Stimulated activated CD4-positive, alpha-beta T cell treated with anti-CD3 and anti-CD28 coated beads, Interleukin-4, amount 100 ng/mL, for 4 hours (primary cell): ENCODE measurements at regions not wholly inside any gene's neighbourhood (a gene's known extent, or its start where the extent isn't known, plus 50 kb on each side); places are given as distances from the start of the nearest gene placed in this dataset.

ENCODE experiments used
- DNase-seq, 2 experiments: peaks; one replicate each; pipeline ENCODE4 v3.0.0-alpha.2; 2020

DNA sequence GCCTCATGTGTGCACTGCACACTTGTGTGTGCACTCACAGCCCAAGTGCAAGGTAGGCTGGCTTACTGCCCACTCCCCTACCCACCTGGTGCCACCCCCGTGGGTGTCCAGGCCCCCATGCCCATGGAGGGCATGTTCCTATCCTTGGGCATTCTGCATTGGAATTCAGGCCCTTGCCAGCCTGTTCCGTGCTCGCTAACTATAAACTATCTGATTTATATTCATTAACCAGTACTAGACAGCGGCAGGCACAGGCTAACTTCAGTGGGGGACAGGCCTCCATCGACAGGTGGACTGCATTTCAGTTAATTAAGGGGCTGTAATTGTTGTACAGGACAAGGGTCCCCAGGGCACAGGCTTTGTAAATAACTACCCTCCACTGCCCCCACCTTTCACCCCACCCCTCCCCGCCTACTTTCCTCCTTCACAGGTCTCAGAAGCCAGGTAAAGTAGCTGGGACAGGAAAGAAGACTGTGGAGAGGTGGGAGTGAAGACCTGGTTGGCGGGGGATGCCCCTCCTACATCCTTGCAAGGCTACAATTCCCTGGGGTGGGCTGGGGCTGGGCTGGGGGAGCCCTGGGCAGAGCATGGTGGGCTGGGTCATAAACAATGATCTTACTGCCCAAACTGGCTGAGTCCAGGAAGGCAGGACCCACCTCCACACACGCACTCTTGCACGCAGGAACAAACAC is 119.0 kb upstream of the LHX1 start:
- no peak for DNase-seq

DNA sequence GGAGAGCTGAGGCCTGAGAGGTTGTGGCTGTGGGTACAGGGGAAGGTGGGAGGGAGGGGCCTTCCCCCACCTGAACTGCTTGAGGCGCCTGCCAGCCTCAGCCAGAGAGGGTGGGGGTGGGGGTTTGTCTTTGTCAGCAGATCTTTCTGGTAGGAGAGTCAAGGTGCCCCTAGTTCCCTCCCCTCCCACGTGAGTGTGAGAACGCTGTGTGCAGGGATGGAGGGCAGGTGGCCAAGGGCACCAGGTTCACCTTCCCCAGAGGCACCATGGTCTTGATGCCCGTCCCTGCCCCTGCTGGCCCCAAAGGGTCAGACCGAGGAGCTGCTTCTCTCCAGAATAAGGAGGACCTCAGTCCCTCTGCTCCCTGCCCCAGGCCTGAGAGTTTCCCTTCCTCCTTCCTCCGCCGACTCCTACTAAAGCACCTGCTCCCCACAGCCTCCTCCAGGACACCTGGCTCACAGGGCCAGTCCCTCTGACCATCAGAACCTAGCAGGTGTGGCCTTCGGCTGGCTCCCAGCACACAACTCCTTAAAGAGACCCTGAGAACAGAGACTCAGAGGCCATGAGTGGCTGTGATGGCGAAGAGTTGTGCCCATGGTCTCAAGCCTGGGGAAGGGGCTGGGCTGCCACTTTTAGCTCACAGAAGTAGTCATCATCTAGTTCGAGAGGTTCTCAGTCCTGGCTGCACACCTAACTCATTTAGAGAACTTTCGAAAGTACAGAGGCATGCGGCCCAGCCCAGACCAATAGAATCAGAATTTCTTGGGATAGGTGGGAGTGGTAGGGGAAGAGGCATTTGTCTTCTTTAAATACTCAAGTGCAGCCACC is 113.2 kb upstream of the LHX1 start:
- no peak for DNase-seq

DNA sequence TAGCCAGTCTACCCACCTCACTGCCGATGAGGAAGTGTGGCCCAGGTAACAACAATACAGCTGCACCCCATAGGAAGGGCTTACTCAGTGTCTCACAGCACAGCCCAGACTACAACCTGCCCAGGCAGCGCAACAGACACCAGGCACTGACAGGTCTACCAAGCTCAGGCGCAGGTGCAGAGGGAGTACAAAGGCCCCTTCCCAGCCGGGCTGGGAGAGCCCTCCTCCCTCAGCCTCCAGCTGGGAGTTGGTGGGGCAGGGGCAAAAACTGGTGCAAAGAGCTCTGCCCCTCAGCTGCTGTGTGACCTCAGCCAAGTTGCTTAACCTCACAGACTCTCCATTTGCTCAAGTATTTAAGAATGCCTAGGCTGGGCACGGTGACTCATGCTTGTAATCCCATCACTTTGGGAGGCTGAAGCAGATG is 112.6 kb upstream of the LHX1 start:
- DNase-seq, result no peak

DNA sequence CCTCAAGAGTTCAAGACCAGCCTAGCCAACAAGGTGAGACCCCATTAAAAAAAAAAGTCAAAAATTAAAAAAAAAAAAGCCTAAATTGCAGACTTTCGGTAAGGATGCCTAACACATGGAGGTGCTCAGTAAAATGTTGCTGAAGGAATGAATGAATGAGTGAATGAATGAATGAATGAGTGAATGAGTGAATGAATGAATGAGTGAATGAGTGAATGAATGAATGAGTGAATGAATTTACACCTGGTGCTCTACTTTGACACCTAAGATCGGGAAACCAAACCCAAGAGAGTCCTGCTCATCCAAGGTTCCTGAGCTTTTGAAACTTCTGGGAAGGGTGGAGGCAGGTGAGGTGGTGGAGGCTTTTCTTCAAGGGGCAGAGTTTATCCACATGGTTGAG is 112.2 kb upstream of the LHX1 start:
- no peak for DNase-seq

DNA sequence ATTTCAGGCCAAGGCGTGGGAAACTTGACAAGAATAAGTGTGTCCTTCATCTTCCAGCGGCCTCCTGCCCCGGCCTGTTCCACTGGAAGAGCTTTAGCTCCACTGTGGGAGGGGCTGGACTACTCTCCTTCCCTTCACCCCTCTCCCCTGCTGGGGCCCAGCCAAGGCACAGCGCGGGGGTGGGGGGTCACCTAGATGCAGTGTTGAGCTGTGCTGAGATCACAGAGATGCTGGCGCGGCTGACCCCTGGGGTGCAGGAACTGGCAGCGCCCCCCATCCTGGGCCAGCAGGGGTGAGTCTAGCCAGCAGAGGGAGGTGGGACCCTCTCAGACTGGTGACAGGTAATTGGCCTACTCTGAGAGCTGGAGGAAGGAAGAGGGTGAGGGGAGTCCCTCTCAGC is 111.8 kb upstream of the LHX1 start:
- no peak for DNase-seq

DNA sequence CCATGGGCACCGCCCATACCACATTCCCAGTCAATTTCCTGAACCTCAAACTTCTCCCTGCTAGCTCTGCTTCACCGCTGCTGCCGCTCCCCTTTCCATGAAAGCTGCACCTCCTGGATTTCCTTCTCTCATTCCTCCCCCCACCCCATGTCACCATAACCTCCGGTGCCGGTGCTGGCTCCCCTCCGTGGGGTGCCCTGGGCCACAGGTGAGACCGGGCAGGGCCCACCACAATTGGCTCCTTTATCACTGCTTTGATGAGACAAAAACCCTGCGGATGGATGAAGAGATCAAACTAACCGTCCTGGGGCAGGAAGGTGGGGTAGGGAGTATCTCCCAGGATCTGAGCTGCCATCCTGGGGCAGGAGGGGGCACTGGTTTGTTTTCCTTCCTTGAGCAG is 111.3 kb upstream of the LHX1 start:
- DNase-seq, result no peak

DNA sequence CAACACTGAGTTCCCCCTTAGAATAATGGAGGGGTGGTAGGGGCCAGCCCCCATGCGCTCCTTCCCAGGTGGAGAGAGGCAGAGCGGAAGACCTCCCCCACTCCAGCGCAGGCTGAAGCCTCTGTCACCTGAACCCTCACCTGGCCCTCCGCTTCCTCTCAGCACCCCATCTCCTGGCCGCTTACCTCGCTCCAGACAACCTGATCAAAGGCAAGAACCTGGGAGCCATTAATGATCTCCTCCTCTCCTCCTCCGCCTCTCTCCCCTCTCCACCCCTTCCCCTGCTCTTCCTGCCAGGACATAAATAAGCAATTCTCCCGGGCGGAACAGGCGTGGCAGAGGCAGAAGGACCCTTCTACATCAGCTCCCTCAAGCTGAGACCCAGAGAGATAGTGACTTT is 110.2 kb upstream of the LHX1 start:
- no peak for DNase-seq

DNA sequence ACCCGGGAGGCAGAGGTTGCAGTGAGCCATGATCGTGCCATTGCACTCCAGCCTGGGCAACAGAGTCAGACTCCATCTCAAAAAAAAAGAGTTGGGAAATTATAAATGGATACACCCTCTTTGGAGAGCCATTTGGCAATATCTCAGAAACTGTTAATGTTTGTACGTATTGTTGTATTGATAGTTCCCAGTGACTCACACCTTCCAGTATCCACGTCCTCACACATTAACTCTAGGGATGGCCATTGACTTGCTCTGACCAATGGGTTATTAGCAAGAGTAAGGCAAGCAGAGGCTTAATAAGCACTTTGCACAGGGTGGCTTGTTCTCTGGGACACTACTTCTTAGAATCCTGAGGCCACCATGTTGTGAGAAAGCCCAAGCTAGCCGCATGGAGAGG is 107.6 kb upstream of the LHX1 start:
- no peak for DNase-seq

DNA sequence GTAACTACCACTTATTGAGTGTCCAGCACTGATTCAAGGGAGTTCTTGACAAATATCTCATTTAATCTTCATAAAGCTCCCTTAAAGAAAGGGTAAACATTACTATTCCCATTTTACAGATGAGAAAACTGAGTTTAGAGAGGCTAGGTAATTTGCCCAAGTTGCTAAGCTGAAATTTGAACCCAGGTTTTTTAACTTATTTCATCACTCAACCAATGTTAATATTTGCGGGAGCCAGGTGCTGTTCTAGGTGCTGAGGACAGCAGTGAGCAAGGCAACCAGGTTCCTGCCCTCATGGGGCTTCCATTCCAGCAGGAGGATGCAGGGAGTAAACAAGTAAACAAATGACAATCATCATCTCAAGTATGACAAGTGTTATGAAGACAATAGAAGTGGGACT is 104.0 kb upstream of the LHX1 start:
- no peak for DNase-seq

DNA sequence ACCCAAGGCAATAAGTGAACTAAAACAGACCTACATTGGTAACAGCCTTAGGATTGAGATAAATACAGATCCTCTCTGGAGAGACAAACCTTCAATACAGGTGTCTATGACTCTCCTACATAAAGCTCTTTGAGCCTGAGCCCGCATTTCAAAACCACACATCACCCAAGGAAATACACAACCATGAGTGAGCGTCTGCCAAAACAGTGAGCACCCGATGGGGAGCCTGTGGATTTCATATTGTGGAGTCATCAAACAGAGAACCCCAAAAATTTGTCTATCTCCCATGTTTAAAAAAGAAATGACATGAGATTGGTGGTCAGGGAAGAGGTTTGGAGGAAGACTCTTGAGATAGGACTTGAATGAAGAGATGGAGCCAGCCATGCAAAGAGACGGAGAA is 102.2 kb upstream of the LHX1 start:
- DNase-seq, result no peak

DNA sequence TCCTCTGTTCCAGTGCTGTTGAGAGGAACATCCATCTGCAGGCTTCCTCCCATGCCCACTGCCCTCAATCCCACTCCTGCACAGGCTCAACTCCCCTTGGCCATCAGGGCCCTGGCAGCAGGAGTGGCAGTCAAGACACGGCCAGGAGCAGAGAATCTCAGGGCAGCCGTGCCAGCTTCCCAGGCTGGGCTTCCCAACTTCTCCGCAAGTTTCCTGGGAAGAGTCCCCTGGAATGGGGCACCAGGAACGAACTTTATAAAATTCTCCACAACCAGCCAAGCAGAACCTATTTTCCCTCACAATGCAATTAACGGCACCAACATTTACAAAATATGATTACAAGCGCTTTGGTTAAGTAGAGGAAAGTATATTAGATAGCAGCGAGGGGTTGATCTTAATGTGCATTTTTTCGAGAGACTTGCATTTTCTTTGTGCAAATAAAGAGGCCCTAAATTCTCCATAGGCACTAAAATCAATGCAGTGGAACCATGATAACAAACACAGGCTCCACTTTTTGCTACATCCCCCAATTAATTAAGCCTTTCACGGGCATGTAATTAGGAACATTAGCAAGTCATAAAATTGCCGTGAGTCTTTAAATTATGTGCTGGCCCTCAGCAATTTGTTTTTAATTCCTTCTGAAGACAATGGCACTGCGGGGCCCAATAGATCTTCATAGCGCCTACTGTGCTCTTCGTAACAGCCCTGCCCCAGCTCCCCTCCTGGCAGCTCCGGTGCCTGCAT is 99.9 kb upstream of the LHX1 start:
- no peak for DNase-seq

DNA sequence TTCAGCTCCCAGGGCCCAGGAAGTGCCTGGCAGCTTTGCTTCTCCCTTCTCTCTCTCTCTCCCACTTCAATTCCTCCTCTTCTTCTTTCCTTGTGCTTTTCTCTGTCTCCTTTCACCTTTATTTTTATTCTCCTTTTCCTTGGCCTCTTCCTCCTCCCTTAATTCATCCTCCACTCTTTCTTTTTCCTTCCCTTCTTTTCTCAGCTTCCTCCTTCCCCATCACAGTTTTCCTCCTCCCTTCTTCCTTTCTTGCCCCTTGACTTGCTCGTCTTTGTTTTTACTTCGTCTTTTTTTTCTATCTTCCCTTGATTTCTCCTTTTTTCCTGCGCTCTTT is 99.4 kb upstream of the LHX1 start:
- no peak for DNase-seq

DNA sequence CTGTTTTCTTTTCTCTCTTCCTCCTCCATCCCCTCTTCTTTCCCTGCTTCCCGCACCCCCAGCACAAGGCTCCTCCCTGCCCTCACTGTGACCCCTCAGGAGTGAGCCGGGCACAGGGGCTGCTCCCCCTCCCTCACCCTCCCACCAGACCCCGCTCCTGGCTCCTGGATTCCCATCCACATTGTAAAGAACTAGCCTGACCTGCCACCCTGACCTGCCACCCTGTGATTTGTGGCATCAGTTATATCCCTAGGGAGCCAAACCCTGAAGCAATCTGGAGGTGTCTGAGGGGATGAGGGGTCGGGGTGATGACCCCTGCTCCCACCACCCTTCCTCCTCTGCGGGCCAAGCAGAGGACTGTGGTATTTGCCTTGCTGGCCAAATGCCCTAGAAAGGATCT is 98.0 kb upstream of the LHX1 start:
- DNase-seq, result no peak

DNA sequence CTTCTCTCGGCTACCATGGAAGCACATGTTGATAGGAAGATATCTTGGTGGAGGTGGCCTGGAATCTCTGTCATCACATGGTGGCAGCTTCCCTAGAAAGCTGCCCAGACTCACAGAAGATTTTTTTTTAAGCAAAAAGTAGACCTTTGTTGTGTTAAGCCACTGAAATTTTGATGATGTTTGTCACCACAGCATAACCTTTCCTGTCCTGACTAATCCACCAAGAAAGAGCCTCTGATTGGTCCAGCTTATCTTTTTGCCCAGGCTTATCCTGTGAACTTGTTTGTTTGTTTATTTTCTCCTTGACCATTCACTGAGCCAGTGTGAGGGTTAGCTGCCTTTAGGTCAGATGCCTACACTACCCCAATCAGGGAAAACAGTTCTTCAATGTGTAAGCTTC is 96.5 kb upstream of the LHX1 start:
- no peak for DNase-seq

DNA sequence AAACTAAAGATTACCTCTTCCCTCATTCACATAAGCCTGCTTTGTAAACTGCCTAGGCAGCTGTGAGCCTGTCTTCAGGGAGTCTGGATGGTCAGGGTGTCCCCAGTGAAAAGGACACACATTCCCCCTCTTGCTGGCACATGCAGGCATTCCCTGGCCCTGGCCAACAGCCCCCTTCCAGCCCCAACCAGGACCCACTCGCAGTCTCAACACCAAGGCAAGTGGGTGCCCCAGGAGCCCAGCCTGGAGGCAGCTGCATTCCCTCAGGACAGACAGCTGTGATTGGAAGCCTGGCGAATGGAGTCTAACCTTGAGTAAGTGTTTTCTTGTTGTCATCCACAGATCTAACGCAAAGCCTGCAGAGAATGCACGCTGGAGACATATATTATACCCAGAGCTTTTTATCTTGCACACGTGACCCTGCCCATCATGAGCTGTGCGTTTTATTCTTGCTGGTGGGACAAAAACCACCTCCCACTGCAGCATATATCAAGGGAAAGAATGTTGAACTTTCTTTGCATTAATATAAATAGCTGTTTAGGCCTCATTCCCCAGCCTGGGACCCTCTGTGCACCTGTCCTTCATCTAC is 95.0 kb upstream of the LHX1 start:
- DNase-seq, result no peak

DNA sequence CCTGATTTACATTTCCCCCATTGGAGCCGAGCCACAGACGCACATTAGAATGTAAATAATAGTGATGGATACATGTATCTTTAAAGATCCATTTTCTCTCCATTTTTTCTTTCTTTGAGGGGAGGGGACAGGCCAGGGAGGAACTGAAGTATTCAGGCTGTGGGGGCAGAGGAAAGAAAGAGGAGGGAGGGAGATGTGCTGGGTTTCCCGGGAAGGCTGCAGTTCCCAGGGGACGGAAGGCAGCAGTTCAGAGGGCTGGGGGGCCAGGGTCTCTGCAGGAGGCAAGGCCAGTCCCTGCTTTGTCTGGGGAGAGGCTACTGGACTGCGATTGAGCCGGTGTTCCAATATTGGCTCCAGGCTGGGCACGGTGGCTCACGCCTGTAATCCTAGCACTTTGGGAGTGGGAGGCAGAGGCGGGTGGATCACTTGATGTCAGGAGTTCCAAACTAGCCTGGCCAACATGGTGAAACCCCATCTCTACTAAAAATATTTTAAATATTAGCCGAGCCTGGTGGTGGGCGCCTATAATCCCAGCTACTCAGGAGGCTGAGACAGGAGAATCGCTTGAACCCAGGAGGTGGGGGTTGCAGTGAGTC is 94.2 kb upstream of the LHX1 start:
- DNase-seq, result no peak

DNA sequence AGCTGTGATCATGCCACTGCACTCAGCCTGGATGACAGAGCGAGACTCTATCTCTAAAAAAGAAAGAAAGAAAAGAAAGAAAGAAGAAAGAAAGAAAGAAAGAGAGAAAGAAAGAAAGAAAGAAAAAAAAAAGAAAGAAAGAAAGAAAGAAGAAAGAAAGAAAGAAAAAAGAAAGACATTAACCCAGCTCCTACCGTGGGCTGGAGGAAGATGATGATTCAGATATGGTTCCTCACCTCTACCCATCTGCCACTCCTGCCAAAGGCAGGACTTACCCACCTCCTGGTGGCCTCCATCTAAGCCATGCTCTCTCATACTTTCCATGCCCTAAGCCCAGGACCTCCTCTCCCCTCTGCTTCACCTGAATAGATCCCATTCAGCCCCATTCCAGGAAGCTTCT is 93.3 kb upstream of the LHX1 start:
- DNase-seq, result no peak

DNA sequence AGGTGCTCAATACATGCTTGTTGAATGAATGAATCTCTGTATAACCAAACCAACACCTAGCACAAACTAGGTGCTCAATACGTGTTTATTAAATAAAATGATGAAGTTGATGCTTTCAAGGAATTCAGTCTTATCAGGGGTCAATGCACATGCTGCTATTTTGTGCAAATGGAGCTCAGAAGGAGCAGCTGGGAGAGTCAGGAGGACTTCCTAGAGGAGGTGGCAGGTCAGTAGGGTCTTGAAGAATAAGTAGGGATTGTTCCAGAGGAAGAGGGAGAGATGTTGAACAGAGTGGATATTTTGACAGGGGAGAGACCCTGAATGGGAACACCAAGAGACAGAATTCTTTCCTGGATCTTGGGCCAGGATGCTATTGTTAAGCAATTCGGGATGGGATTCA is 92.7 kb upstream of the LHX1 start:
- no peak for DNase-seq

DNA sequence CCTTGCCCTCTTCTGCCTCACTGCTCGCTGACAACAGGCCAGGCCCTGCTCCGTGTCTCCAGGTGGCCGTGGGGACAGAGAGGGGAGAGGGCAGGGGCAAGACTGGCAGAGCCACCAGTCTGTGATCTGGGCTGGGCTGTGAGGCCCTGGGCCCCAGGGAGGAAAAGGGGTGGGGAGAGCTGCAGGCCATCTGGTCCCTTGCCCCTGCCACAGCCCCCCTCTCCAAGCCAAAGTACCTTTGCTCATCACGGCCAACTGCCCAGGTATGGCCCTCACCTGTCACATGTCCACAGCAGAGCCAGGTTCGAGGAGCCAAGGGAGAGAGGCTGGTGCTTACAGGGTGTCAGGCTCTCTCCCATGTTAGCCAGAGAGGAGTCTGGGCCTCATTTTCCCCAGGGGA is 91.4 kb upstream of the LHX1 start:
- DNase-seq, result no peak

DNA sequence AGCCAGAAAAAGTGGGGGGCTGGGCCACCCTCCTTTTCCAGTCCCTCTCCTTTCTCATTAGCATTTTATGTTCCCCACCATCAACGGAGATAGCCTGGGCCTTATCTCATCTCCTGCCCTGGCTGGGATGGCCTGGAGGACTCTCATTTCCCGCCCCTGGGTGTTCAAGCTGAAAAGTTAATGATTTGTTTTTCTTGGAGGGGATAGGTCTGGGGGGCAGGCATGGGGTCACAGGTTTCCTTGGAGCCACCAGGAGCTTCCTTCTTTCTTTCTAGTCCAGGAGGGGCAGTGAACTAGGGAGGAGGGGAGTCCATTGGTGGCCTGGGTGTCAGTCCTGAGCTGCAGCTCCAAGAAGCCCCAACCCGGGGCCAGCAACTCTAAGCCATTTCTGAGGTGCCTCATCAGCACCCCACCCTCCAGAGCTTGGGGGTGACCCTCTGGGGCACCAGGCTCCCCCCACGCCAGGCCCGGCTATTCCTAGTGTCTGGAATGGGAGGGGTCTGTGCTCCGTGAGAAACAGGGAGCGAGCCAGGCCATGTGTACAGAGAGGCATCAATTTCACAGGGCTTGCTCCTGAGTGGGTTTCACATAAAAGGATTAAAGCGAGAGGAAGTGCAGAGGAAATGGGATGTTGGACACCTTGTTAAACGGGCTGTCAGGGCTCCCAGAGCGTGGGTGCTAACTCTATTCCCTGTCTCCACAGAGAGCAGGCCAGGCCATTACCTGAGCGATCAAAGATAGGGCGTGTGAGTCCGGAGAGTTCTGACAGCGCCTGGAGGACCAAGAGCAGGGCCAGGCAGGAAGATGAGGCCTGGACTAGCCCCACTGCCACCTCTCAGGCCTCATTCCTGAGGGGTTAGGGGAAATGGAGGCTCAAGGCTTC is 90.6 kb upstream of the LHX1 start:
- DNase-seq, result no peak

DNA sequence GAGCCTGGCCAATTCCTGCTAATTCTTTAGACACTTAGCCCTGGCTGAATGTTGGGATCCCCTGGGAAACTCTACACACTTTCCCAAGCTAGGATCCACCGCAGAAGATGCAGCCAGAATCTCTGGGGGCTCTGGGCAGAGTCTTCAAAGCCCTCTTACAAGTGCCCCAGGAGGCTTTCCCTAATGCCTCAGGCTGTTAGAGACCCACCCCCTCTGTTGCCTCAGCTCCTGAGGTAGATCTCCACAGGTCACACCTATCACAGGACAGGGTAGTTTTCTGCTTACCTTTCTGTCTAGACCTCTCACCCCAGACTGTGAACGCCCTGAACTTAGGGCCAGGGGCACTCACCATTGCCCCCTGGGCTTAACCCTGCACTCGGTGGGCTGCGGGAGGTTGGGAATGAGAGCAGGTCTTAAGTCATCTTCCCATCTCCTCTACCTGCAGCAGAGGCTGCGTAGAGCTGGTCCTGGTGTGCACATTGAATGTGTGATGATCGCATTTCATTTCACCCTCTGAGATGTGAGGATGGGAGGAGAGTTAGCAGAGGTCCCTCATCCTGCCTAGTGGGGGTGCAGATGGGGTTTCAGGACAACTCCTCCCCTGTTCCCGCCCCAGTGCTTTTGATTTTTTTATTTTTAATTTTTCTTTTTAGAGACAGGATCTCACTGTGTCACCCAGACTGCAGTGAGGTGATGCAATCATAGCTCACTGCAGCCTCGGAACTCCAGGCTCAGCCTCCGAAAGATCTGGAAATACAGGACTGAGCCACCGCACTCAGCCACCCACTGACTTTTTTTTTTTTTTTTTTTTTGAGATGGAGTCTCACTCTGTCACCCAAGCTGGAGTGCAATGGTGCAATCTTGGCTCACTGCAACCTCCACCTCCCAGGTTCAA is 89.0 kb upstream of the LHX1 start:
- no peak for DNase-seq
